ENCODE measurements at regions not wholly inside any gene's neighbourhood (a gene's known extent, or its start where the extent isn't known, plus 50 kb on each side); places are given as distances from the start of the nearest gene placed in this dataset.

GRCh38 chr9:17009071-17009470 lies 125.8 kb upstream of the CNTLN start:
- Histone ChIP-seq H3K4me3 (no peak overlapping the region), H3K36me3 (no peaks in the 10 kb centered on the region), H3K27ac (peak overlapping the region in 1 of 4 donors; percentile 33), H3K27me3 (no peaks in the 10 kb centered on the region), H3K9me3 (no peaks in the 10 kb centered on the region), H3K4me1 (peaks cover 0 to 6% (median 0%) of the 10 kb centered on the region in 4 donors)
- TF ChIP-seq, protein P1, sequence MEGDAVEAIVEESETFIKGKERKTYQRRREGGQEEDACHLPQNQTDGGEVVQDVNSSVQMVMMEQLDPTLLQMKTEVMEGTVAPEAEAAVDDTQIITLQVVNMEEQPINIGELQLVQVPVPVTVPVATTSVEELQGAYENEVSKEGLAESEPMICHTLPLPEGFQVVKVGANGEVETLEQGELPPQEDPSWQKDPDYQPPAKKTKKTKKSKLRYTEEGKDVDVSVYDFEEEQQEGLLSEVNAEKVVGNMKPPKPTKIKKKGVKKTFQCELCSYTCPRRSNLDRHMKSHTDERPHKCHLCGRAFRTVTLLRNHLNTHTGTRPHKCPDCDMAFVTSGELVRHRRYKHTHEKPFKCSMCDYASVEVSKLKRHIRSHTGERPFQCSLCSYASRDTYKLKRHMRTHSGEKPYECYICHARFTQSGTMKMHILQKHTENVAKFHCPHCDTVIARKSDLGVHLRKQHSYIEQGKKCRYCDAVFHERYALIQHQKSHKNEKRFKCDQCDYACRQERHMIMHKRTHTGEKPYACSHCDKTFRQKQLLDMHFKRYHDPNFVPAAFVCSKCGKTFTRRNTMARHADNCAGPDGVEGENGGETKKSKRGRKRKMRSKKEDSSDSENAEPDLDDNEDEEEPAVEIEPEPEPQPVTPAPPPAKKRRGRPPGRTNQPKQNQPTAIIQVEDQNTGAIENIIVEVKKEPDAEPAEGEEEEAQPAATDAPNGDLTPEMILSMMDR (IDR thresholded peaks at IDR 0.05): no peak
- no peak for TF ChIP-seq POLR2A (IDR thresholded peaks at IDR 0.05)
- DNase-seq: no peak

GRCh38 chr9:17005056-17005823 lies 129.6 kb upstream of the CNTLN start:
- peak in 2 of 3 donors; percentile 68 to 72 for DNase-seq

DNA sequence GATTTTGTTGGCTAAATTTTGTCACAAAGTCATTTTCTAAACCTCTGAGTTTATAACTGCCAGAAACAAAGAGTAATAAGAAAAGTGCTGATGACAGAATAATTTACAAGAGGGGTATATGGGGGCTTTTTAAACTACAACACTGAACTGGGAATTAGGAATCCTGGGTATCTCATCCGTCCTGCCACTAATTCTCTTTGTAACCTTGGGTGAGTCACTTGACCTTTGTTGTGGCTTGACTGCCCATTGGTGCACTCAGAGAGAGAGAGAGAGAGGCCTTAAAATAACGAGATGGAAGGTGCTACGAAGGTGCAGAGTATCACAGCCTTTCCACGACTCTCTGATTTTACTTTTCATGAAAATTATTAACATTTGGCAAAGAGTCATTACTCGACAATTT lies 130.3 kb upstream of the CNTLN start:
- H3K27ac ChIP-seq: peak overlapping the region in 2 of 4 donors; percentile 38 to 62
- H3K4me1 ChIP-seq: peaks cover 0 to 6% (median 0%) of the 10 kb centered on the region in 4 donors
- DNase-seq: no peak
- H3K4me3 ChIP-seq: no peak overlapping the region
- H3K27me3 ChIP-seq: no peaks in the 10 kb centered on the region
- TF ChIP-seq, protein P1 (IDR thresholded peaks at IDR 0.05): no peak
- TF ChIP-seq POLR2A (IDR thresholded peaks at IDR 0.05): no peak
- H3K36me3 ChIP-seq: no peaks in the 10 kb centered on the region
- H3K9me3 ChIP-seq: no peaks in the 10 kb centered on the region

More at GRCh38 chr9:17005056-17005823, 129.6 kb upstream of the CNTLN start:
- Histone ChIP-seq H3K9me3 (no peaks in the 10 kb centered on the region), H3K4me1 (peaks cover 0 to 6% (median 0%) of the 10 kb centered on the region in 4 donors), H3K27ac (peak overlapping the region in 2 of 4 donors; percentile 62 to 74), H3K4me3 (peak overlapping the region in 2 of 4 donors; percentile 14 to 23), H3K36me3 (no peaks in the 10 kb centered on the region), H3K27me3 (no peaks in the 10 kb centered on the region)
- TF ChIP-seq POLR2A (IDR thresholded peaks at IDR 0.05): no peak
- TF ChIP-seq, protein P1 (IDR thresholded peaks at IDR 0.05): no peak

DNA sequence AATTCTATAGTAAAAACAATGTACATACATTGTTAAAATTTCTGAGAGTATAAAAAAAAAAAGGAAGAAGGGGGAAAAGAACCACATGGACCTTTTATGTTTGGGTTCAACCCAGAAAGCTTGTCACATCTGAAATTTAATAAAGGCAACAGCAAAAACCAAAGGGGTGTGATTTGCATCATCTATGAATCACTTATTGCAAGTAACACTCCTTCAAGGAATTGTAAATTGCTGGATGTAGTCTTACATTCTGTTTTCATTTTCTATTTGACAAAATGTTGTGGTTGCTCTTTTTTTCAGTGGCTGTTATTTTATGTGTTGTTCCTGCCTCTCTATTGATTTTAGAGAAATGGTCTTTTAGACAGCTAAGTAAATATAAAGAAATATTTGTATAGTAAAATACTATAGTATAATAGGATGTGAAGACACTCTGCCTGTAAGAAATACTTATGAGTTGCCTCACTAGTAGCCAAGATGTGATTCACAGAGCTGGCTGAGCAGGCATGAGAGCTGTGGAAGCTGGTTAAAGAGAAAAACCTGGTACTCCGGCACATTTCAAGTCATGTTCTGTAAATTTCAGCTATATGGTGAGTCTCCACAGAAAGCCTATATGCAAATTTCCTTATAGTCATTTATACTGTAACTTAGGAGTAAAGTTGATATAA lies 131.1 kb upstream of the CNTLN start:
- Histone ChIP-seq H3K27ac (no peak overlapping the region), H3K4me1 (peaks cover 0 to 6% (median 0%) of the 10 kb centered on the region in 4 donors), H3K9me3 (no peaks in the 10 kb centered on the region), H3K4me3 (no peak overlapping the region), H3K27me3 (no peaks in the 10 kb centered on the region), H3K36me3 (no peaks in the 10 kb centered on the region)
- DNase-seq: no peak
- TF ChIP-seq POLR2A (IDR thresholded peaks at IDR 0.05): no peak
- TF ChIP-seq, protein P1 (IDR thresholded peaks at IDR 0.05): no peak

- Histone ChIP-seq H3K27me3 (no peaks in the 10 kb centered on the region), H3K4me3 (no peak overlapping the region), H3K4me1 (no peaks in the 10 kb centered on the region), H3K36me3 (no peaks in the 10 kb centered on the region), H3K9me3 (peaks cover 0 to 28% (median 0%) of the 10 kb centered on the region in 4 donors), H3K27ac (no peak overlapping the region)
- TF ChIP-seq, protein P1 (IDR thresholded peaks at IDR 0.05): no peak
- TF ChIP-seq POLR2A (IDR thresholded peaks at IDR 0.05): no peak
- no peak for DNase-seq
Observed at GRCh38 chr9:16996901-16997491, 126.5 kb upstream of the BNC2 start.

Data from Peyer's patch (tissue), 4 donors.